Stimulated activated CD4-positive, alpha-beta T cell treated with anti-CD3 and anti-CD28 coated beads, Interleukin-4, amount 100 ng/mL, for 4 hours (primary cell): ENCODE measurements at regions not wholly inside any gene's neighbourhood (a gene's known extent, or its start where the extent isn't known, plus 50 kb on each side); places are given as distances from the start of the nearest gene placed in this dataset.

Experiments used
- DNase-seq, 2 experiments: peaks; one replicate each; pipeline ENCODE4 v3.0.0-alpha.2; 2020

DNA sequence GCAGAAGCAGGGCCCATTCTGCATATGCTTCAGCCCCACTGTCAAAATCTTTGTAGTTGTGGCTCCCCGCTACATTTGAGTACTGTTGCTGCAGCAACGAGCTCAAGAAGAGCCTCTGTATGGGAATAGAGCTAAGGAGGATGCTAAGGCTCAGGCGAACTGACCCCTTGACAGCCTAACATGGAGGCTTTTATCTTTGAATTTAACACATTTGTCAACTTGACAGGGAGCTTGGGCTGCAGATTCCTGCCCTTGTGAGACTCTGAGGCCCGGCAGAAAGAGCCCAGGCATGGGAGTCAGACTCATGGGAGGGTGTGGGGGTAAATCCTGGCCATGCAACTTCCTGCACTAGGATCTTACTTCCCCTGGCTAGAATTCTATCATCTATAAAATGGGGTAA lies 278.7 kb upstream of the CITED2 start:
- DNase-seq: no peak

GRCh38 chr6:139650941-139651340 lies 276.5 kb upstream of the CITED2 start:
- no peak for DNase-seq

DNA sequence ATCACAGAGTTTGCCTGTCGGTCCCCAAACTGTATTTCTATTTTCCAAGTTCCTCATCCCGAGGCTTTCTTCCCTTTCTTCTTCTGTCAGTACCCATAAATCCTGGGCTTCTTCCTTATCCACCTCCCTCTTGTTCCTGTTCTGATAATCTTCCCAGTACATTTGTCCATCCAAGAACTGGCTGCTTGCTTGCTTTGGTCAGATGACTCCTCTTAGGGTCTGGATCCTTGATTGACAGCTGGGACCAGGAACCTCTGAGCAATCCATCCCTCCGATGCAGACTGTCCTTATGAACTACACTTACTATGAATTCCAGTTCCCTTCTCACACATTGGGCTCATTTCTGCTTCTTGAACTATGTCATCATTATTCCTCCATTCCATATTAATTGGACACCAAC lies 275.3 kb upstream of the CITED2 start:
- DNase-seq: no peak

- no peak for DNase-seq
Observed at GRCh38 chr6:139649128-139649527, 274.7 kb upstream of the CITED2 start.

- DNase-seq: no peak
Observed at GRCh38 chr6:139648430-139649000, 274.1 kb upstream of the CITED2 start.

DNA sequence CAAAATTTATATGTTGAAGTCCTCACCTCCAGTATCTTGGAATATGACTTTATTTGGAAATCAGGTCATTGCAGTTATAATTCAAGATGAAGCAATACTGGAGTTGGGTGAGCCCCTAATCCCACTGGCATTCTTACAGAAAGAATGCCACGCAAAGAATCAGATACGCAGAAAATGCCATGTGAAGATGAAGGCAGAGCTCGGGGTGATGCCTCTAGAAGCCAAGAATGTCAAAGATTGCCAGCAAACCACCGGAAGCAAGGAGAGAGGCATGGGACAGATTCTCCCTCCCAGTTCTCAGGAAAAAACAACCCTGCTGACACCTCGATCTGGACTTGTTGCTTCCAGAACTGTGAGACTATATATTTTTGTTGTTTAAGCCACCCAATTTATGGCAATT lies 273.4 kb upstream of the CITED2 start:
- DNase-seq: no peak

GRCh38 chr6:139647016-139647415 lies 272.6 kb upstream of the CITED2 start:
- no peak for DNase-seq

DNA sequence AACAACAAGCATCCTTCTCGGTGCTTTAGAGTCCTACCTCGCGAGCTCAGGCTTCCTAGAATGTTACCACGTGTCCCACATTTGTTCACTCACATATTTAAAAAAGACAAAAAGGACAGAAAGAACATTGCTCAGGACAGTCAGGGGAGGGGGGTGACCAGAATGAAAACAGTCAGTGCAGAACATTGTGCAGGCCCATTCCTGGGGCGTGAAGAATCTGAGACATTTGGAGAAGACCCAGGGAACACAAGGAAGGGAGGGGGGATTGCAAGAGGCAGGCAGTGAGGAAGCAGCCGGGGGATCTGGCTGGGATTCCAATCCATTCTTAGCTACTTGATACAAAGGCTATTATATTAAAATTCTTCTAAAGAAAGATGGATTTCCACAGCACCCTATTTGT lies 270.4 kb upstream of the CITED2 start:
- no peak for DNase-seq

DNA sequence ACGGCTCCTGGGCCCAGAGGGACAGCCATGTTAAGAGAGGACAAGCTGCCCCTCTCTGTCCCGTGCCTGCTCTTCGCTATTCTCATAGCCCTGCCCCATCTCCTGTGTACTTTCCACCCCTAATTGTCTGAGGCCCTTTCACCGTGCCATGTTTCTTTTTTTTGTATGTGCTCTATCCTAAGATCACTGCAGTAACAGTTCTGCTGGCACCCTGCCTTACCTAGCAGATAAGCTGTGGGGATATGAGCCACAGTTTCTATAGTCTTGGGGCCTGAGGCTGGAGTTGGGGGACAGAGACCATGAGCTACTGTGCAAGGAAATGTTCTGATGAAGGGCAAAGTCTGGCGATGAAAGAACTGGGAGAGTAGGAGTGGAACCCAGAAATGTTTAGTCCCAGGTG lies 269.5 kb upstream of the CITED2 start:
- DNase-seq: no peak

DNA sequence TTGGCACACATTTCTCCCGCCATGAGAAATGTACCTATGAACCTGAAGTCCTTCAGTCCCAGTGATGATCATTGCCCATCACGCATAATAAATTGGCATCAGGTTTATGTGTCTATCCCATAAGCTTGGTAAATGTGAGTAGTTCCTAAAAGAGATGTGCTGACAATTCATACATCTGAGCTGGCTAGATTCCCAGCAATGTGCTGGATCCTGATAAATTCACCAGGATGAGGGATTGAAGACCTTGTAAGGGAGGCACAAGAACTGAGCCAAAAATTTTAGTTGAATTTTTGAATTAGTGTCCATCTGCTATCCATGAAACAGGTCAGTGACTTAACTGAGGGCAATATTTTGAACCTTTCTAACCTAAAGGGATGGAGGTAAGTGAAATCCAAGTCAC lies 267.9 kb upstream of the CITED2 start:
- no peak for DNase-seq

- no peak for DNase-seq
Observed at GRCh38 chr6:139641376-139641775, 266.9 kb upstream of the CITED2 start.

DNA sequence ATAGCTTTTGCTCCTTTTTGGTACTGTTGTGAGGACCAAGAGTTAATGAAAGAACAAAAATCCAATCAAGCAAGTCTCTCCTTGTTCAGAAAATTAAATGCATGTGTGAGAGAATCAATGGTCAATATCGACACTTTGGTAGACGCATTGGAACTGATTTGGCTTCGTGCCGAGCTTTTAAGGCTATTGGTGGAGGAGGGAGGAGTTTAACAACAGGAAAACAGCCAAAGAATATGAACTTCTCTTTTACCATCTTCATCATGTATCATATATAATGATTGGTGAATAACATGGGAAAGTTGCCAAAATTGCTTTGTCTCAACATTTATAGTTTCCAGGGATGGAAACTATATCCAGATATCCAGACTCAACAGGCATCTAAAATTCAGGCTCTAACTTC lies 266.5 kb upstream of the CITED2 start:
- DNase-seq: no peak

- DNase-seq: no peak
Observed at GRCh38 chr6:139640448-139640847, 266.0 kb upstream of the CITED2 start.

GRCh38 chr6:139639507-139639906 lies 265.1 kb upstream of the CITED2 start:
- DNase-seq: no peak

DNA sequence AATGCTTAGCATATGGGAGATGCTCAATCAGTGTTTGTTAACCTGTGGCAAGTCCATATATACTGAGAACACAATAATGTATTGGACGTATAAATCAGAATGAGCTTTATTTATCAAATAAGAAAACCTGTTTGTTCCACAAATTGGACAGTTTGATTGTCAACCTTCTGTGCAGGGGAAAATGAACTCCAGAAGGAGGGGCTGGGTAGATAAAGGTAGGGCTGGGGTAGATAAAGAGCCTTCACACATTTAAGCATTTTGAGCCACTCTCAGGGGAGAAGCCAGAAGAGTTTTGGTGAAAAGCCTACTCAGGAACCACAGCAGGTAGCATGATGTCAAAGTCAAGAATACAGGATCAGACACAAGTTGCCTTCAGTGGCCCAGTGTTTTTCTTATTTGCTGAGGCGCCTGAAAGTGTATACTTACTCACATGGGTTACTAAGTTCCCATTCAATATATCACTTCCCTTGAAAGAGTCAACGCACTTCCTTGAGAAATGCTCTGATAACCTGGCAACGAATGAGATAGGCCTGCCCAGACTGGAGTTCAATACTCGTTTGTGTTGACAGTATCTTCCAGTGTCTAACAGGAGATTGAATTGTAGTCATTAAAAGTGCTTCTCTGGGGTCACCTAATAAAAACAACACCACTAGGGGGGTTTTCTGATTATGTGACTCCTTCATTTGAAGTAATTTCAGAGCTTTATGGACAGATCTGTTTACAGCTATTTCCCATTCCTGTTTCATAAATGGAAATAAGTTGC lies 263.9 kb upstream of the CITED2 start:
- no peak for DNase-seq

- DNase-seq: no peak
Observed at GRCh38 chr6:139637766-139638165, 263.3 kb upstream of the CITED2 start.

DNA sequence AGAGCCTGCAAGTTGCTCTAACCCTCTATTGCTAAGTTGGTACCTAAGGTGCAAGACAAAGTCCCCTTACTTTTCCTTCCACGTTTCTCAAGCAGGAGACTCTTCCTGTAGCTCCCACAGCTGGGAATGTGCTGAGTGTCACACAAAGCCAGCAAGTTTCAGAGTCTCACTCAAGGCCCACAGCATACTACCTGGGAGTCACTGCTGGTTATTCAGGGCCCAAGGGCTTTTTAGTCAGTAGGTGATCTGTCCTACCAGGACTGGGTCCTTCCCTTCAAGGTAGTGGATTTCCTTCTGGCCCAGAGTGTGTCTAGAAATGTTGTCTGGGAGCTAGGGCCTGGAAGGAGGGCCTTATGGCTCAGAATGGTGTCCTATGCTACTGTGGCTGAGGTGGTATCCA lies 261.9 kb upstream of the CITED2 start:
- no peak for DNase-seq

DNA sequence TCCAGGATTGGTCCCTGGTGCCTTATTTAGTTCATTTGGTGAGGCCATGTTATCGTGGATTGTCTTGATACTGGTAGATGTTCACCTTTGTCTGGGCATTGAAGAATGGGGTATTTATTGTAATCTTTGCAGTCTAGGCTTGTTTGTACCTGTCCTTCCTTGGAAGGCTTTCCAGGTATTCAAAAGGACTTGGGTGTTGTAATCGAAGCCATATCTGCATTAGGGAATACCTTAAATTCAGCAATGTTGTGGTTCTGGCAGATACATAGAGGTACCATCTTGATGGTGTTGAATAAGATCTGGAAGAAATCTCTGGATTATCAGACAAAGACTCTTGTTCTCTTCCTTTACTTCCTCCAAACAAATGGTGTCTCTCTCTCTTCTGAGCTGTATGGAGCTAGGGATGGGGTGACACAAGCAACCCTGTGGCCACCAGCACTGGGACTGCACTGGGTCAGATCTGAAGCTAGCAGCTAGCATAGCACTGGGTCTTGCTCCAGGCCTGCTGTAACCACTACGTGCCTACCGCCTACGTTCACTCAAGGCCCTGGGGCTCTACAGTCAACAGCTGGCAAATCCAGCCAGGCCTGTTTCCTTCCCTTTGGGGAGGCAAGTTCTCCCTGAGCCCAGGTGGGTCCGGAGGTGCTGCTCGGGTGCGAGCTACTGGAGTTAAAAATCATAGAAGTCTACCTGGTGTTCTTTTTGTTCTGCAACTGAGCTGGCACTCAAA lies 261.1 kb upstream of the CITED2 start:
- no peak for DNase-seq

DNA sequence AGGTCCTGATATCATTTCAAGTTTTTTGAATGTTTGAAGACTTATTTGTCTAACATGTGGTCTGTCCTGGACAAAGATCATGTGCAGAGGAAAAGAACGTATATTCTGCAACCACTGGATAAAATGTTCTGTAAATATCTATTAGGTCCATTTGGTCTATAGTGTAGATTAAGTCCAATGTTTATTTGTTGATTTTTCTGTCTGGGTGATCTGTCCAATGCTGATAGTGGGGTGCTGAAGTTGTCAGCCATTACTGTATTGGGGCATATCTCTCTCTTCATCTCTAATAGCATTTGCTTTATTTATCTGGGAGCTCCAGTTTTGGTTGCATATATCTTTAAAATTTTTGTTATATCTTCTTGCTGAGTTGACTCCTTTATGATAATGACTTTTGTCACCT lies 258.4 kb upstream of the CITED2 start:
- DNase-seq: no peak

DNA sequence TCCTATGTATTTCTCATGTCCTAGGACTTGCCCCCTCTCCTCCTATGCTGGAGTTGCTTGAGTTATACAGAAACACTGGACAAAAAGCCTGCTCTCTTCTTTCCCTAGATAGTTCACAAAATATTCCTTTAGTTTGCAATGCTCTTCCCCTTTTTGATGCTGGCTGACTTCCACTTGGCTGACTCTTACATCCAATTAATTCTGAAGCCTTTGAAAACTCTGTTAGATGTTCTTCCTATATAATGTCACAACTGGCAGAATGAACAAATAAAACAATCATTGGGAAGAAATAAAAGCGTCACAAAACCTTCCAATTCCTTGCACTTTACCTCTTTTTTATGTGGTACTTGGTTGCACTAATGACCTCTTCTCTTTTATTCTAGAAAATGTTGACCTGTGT lies 253.8 kb upstream of the CITED2 start:
- DNase-seq: no peak

- no peak for DNase-seq
Observed at GRCh38 chr6:139627091-139627490, 252.6 kb upstream of the CITED2 start.

GRCh38 chr6:139625998-139626975 lies 251.8 kb upstream of the CITED2 start:
- DNase-seq: no peak
